ENCODE measurements at regions not wholly inside any gene's neighbourhood (a gene's known extent, or its start where the extent isn't known, plus 50 kb on each side); places are given as distances from the start of the nearest gene placed in this dataset.

DNA sequence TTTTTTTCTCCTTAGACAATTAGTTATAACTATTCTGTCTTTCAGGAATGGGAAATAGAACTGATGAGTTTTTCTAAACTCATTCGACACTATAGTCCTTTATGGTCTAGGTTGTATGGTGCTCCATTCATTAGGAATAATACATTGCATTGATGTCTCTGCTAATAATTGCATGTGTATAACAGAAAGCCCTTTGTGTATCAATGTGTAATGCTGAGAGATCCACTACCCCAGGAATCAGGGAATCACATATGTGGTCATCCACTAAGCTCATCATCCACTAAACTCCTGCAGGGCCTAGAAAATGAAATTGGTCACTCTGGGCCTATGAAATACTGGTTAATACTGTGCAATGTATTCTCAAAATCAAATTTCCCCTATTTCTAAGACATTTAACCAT, 242.0 kb upstream of the CDH18 start:
- no peaks in the 10 kb centered on the region for H3K27me3 ChIP-seq (ENCODE audit: control insufficient read depth, insufficient read depth, low read length)
- H3K36me3 ChIP-seq (replicated peaks; ENCODE audit: control insufficient read depth, insufficient read depth, low read length) = no peaks in the 10 kb centered on the region
- no peak overlapping the region for H3K4me3 ChIP-seq (ENCODE audit: insufficient read depth, low read depth, low read length)
- no peak for DNase-seq

- DNase-seq = no peak
- no peak overlapping the region for H3K4me3 ChIP-seq (ENCODE audit: insufficient read depth, low read depth, low read length)
- no peaks in the 10 kb centered on the region for H3K27me3 ChIP-seq (ENCODE audit: control insufficient read depth, insufficient read depth, low read length)
- no peaks in the 10 kb centered on the region for H3K36me3 ChIP-seq (replicated peaks; ENCODE audit: control insufficient read depth, insufficient read depth, low read length)
These were observed 241.5 kb upstream of the CDH18 start for GRCh38 chr5:20229303-20230005.

GRCh38 chr5:20224966-20225365, 237.0 kb upstream of the CDH18 start:
- Histone ChIP-seq H3K27me3 (ENCODE audit: control insufficient read depth, insufficient read depth, low read length) (no peaks in the 10 kb centered on the region), H3K4me3 (ENCODE audit: insufficient read depth, low read depth, low read length) (no peak overlapping the region), H3K36me3 (replicated peaks; ENCODE audit: control insufficient read depth, insufficient read depth, low read length) (no peaks in the 10 kb centered on the region)
- no peak for DNase-seq

DNA sequence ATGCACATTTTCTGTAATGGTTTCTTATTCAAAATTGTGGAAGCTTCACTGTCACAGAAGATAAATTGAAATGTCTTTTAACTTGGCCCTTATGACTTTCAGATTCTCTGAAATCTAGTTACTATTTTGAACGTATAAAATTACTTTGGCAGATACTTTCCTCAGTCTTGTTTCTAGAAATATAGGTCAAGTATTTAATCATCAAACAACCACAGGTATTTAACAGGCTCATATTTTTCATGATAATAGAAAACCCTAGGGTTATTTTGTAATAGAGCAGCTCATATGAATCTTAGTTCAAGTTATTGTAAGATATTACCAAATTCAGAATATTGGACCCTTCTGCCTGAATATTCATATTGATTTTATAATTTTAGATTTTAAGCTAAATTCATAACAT, 236.0 kb upstream of the CDH18 start:
- DNase-seq = no peak

GRCh38 chr5:20223451-20223850, 235.5 kb upstream of the CDH18 start:
- no peak for DNase-seq
- Histone ChIP-seq H3K4me3 (ENCODE audit: insufficient read depth, low read depth, low read length) (no peak overlapping the region), H3K36me3 (replicated peaks; ENCODE audit: control insufficient read depth, insufficient read depth, low read length) (no peaks in the 10 kb centered on the region), H3K27me3 (ENCODE audit: control insufficient read depth, insufficient read depth, low read length) (no peaks in the 10 kb centered on the region)

More for the DNA sequence above, 236.0 kb upstream of the CDH18 start:
- Histone ChIP-seq H3K4me3 (ENCODE audit: insufficient read depth, low read depth, low read length) (no peak overlapping the region), H3K27me3 (ENCODE audit: control insufficient read depth, insufficient read depth, low read length) (no peaks in the 10 kb centered on the region), H3K36me3 (replicated peaks; ENCODE audit: control insufficient read depth, insufficient read depth, low read length) (no peaks in the 10 kb centered on the region)

- no peaks in the 10 kb centered on the region for H3K27me3 ChIP-seq (ENCODE audit: control insufficient read depth, insufficient read depth, low read length)
- no peak for DNase-seq
- no peaks in the 10 kb centered on the region for H3K36me3 ChIP-seq (replicated peaks; ENCODE audit: control insufficient read depth, insufficient read depth, low read length)
- no peak overlapping the region for H3K4me3 ChIP-seq (ENCODE audit: insufficient read depth, low read depth, low read length)
These were observed 227.3 kb upstream of the CDH18 start for GRCh38 chr5:20215257-20215656.

DNA sequence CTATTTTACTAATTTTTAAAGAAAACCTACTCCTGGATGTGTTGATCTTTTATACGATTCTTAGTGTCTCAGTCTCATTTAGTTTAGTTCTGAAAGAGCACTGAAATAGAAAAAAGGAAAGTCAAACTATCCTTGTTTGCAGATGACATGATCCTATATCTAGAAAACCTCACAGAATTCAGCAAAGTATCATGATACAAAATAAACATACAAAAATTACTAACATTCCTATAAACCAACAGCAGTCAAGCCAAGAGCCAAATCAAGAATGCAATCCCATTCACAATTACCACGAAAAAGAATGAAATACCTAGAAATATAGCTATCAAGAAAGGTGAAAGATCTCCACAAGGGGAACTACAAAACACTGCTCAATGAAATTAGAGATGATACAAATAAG, 225.8 kb upstream of the CDH18 start:
- H3K27me3 ChIP-seq (ENCODE audit: control insufficient read depth, insufficient read depth, low read length) = no peaks in the 10 kb centered on the region
- H3K4me3 ChIP-seq (ENCODE audit: insufficient read depth, low read depth, low read length) = no peak overlapping the region
- no peaks in the 10 kb centered on the region for H3K36me3 ChIP-seq (replicated peaks; ENCODE audit: control insufficient read depth, insufficient read depth, low read length)
- no peak for DNase-seq

DNA sequence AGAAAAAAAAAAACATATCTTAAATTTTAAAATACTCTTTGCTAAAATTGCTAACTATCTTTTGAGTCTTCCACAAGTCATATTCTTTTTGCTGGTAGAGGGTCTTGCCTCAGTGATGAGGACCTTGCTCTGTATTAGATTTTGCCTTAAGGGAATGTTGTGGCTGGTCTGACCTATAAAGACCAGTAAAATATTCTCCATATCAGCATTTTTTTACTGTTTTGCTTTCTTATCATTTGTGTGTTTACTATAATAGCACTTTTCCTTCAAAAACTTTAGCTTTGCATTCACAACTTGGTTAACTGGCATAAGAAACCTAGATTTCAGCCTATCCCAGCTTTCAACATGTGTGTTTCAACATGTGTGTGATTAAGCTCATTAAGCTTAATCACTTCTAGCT, 224.7 kb upstream of the CDH18 start:
- Histone ChIP-seq H3K4me3 (ENCODE audit: insufficient read depth, low read depth, low read length) (no peak overlapping the region), H3K36me3 (replicated peaks; ENCODE audit: control insufficient read depth, insufficient read depth, low read length) (no peaks in the 10 kb centered on the region), H3K27me3 (ENCODE audit: control insufficient read depth, insufficient read depth, low read length) (no peaks in the 10 kb centered on the region)
- no peak for DNase-seq

DNA sequence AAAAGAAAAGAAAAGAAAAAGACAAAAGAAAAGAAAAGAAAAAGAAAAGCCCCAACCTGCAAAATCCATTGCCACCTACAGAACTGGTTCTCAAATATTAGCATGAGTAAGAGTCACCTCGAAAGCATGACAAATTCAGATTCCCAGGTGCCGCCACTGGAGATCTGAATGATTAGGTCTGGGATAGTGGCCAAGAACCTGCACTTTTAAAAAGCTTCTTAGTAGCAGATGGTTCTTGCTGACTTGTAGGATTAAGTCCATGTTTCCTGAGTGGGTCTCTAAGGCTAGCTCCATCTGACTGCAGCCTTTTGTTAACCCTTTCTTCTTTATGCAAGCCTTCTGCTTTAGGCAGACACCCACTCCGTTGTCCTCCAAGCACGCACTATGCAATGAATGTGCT, 178.5 kb upstream of the CDH18 start:
- H3K36me3 ChIP-seq (replicated peaks; ENCODE audit: control insufficient read depth, insufficient read depth, low read length) = no peaks in the 10 kb centered on the region

GRCh38 chr5:20158006-20158405, 170.0 kb upstream of the CDH18 start:
- H3K36me3 ChIP-seq (replicated peaks; ENCODE audit: control insufficient read depth, insufficient read depth, low read length) = no peaks in the 10 kb centered on the region
- no peaks in the 10 kb centered on the region for H3K27me3 ChIP-seq (ENCODE audit: control insufficient read depth, insufficient read depth, low read length)
- no peak for DNase-seq
- no peak overlapping the region for H3K4me3 ChIP-seq (ENCODE audit: insufficient read depth, low read depth, low read length)

More for the DNA sequence above, 178.5 kb upstream of the CDH18 start:
- DNase-seq = no peak
- H3K27me3 ChIP-seq (ENCODE audit: control insufficient read depth, insufficient read depth, low read length) = no peaks in the 10 kb centered on the region
- no peak overlapping the region for H3K4me3 ChIP-seq (ENCODE audit: insufficient read depth, low read depth, low read length)

DNA sequence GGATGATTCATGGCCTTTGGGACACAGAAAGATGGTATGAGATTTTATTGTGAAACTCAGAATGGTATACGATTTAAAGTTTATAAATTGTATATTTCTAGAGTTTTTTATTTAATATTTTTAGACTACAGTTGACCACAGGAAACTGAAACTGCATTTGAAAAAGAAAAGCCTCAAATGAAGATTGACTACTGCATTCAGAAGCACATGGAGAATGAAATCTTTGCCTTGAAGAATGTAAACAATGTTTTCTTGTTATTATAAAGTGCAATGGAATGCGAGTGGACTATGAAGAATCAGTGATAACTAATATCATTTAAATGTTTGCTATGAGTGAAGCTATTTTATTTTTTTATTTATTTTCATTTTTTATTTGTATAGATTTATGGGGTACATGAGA, 169.1 kb upstream of the CDH18 start:
- Histone ChIP-seq H3K27me3 (ENCODE audit: control insufficient read depth, insufficient read depth, low read length) (no peaks in the 10 kb centered on the region), H3K36me3 (replicated peaks; ENCODE audit: control insufficient read depth, insufficient read depth, low read length) (no peaks in the 10 kb centered on the region), H3K4me3 (ENCODE audit: insufficient read depth, low read depth, low read length) (no peak overlapping the region)
- no peak for DNase-seq

GRCh38 chr5:20145240-20145639, 157.2 kb upstream of the CDH18 start:
- Histone ChIP-seq H3K4me3 (ENCODE audit: insufficient read depth, low read depth, low read length) (no peak overlapping the region), H3K27me3 (ENCODE audit: control insufficient read depth, insufficient read depth, low read length) (no peaks in the 10 kb centered on the region), H3K36me3 (replicated peaks; ENCODE audit: control insufficient read depth, insufficient read depth, low read length) (no peaks in the 10 kb centered on the region)
- DNase-seq = no peak

DNA sequence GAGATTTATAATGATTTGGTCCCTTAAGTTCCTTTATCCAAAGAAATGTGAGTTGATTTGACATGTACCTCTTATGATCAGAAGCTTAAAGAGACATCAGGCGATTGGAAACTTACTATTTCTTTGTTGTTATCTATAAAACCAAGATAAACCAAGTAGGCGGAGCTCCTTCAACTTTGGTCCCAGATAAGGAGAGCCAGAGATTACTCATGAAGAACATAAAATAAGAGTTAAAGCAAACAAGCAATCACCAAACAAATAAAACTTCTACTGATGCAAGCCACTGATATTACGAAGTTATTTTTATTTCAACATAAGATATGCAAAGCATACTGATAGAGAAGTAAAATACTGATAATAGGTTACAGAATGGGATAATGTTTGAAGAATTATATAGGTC, 141.5 kb upstream of the CDH18 start:
- H3K36me3 ChIP-seq (replicated peaks; ENCODE audit: control insufficient read depth, insufficient read depth, low read length) = no peaks in the 10 kb centered on the region
- H3K27me3 ChIP-seq (ENCODE audit: control insufficient read depth, insufficient read depth, low read length) = no peaks in the 10 kb centered on the region
- no peak overlapping the region for H3K4me3 ChIP-seq (ENCODE audit: insufficient read depth, low read depth, low read length)
- DNase-seq = no peak

DNA sequence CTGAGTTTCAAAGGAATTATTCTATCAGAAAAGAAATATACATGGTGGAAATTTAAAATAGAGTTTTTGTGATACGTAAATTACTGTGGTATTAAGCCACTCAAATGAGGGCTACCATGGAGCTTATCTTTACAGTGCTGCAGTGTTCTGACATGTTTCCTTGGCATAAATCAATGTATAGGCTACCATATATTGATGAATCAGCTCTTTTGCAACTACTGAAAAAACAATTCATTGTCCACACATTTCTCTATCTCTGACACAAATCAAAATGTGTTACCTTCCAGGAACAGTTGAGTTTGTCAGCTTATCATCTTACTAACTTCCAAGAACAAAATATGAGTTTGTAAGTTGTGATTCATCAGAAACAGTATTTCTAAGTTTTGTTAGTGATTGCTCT, 140.3 kb upstream of the CDH18 start:
- no peaks in the 10 kb centered on the region for H3K36me3 ChIP-seq (replicated peaks; ENCODE audit: control insufficient read depth, insufficient read depth, low read length)
- no peak for DNase-seq
- H3K27me3 ChIP-seq (ENCODE audit: control insufficient read depth, insufficient read depth, low read length) = no peaks in the 10 kb centered on the region
- H3K4me3 ChIP-seq (ENCODE audit: insufficient read depth, low read depth, low read length) = no peak overlapping the region

DNA sequence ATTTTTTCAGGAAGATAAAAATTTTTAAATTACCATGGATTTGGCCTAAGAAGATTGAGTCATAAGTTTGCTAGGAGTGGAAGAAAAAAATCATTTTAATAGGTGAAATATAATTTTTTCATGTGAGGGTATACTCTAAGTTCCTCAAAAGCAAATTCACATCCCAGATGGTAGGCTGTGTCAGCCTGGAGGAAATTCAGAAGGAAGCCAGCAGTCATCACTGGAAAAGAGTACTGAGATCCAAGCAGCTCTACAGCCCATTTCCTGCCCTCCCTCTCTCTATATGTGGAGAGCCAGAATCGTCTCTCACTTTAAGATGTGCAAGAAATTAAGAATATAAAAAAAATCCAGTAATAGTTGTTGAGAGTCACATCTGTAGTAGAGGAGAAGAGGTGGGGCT, 126.5 kb upstream of the CDH18 start:
- DNase-seq = no peak
- H3K36me3 ChIP-seq (replicated peaks; ENCODE audit: control insufficient read depth, insufficient read depth, low read length) = no peaks in the 10 kb centered on the region
- H3K4me3 ChIP-seq (ENCODE audit: insufficient read depth, low read depth, low read length) = no peak overlapping the region
- H3K27me3 ChIP-seq (ENCODE audit: control insufficient read depth, insufficient read depth, low read length) = no peaks in the 10 kb centered on the region

- no peak overlapping the region for H3K4me3 ChIP-seq (ENCODE audit: insufficient read depth, low read depth, low read length)
- H3K27me3 ChIP-seq (ENCODE audit: control insufficient read depth, insufficient read depth, low read length) = no peaks in the 10 kb centered on the region
- H3K36me3 ChIP-seq (replicated peaks; ENCODE audit: control insufficient read depth, insufficient read depth, low read length) = no peaks in the 10 kb centered on the region
- DNase-seq = no peak
These were observed 125.9 kb upstream of the CDH18 start for GRCh38 chr5:20113931-20114330.
